ENCODE measurements at regions not wholly inside any gene's neighbourhood (a gene's known extent, or its start where the extent isn't known, plus 50 kb on each side); places are given as distances from the start of the nearest gene placed in this dataset.
"Not testable (repeated sequence)": the region's sequence is repeated elsewhere in the genome, so short reads cannot be mapped to it uniquely, and the experiment has no call there.

DNA sequence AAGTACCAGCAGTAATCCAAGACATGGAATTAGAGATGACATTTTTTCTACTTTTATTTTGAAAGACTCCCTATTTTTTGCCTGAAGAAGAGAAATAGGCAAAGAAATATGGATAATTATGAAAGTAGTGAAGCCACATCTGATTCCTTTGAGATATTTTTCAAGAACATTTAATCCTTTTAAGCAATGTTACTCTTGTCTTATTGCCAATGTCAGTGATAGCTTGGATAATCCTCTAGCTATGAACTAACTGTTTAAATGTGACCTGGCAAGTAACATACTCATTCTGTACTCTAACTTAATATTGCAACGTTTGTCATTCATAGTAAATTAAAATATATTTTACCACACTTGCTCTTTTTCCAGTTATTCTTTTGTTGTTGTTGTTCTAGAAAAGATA is 181.3 kb downstream of the VEGFC start:
- no peak for DNase-seq (ENCODE audit: low read depth)
- TF ChIP-seq, protein P1, sequence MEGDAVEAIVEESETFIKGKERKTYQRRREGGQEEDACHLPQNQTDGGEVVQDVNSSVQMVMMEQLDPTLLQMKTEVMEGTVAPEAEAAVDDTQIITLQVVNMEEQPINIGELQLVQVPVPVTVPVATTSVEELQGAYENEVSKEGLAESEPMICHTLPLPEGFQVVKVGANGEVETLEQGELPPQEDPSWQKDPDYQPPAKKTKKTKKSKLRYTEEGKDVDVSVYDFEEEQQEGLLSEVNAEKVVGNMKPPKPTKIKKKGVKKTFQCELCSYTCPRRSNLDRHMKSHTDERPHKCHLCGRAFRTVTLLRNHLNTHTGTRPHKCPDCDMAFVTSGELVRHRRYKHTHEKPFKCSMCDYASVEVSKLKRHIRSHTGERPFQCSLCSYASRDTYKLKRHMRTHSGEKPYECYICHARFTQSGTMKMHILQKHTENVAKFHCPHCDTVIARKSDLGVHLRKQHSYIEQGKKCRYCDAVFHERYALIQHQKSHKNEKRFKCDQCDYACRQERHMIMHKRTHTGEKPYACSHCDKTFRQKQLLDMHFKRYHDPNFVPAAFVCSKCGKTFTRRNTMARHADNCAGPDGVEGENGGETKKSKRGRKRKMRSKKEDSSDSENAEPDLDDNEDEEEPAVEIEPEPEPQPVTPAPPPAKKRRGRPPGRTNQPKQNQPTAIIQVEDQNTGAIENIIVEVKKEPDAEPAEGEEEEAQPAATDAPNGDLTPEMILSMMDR (conservative IDR thresholded peaks at IDR 0.05; ENCODE audit: low read depth, low read length), result no peak
- no peak overlapping the region for H3K4me3 ChIP-seq (ENCODE audit: low read depth, low read length)

DNA sequence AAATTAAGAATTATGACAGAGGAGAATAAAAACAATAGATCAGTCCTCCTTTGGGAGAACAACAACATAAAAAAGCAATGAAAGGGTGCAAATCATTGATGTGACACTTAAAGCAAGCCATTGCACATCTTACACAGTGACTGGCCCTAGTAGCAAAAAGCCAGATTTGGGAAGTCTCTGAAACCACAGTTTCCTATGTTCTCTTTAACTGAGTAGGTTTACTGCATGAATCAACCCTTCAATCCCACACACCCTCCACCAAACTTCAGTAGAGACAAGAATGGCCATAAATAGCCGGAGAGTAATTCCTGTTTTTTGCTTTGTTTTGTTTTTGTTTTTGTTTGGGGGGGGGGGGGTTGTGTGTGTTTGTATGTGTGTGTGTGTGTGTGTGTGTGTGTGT is 180.8 kb downstream of the VEGFC start:
- TF ChIP-seq, protein P1 (conservative IDR thresholded peaks at IDR 0.05; ENCODE audit: low read depth, low read length), result no peak
- DNase-seq (ENCODE audit: low read depth), result no peak
- no peak overlapping the region for H3K4me3 ChIP-seq (ENCODE audit: low read depth, low read length)

DNA sequence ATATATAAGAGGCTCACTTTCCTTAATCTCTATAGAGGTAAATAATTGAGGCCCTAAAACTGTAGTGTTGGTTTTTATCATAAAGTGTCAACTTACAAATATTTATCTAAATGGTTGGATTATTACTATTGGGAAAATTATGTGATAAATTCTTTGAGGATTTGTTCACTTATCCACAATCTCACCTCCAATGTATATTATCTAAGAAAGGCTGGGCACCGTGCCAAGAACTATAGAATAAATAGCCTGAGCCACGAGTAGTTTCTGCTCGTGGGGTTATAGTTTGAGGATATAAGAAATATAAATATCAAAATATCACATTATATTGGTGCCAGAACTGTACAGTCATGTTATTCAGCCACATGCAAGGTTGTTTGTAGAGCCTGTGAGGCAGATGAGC is 177.9 kb downstream of the VEGFC start:
- H3K4me3 ChIP-seq (ENCODE audit: low read depth, low read length), result no peak overlapping the region
- TF ChIP-seq, protein P1 (conservative IDR thresholded peaks at IDR 0.05; ENCODE audit: low read depth, low read length), result no peak
- peak; percentile 23 for DNase-seq (ENCODE audit: low read depth)

DNA sequence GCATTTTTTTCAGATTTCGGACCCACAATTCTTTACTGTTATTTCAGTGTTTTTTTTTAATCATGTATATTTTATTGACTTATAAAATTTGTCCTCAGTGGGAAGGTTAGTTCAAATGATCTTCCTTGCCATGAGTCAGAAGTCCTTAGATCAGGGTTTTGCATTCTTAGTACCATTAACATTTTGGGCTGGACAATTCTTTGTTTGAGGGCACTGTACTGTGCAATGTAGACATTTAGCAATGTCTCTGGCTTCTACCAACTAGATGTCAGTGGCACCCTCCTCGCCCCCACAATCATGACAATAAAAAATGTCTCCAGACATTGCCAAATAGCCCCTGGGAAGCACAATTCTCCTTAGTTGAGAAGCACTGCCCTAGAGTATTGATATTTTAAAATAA is 176.6 kb downstream of the VEGFC start:
- TF ChIP-seq, protein P1 (conservative IDR thresholded peaks at IDR 0.05; ENCODE audit: low read depth, low read length), result no peak
- H3K4me3 ChIP-seq (ENCODE audit: low read depth, low read length), result no peak overlapping the region
- no peak for DNase-seq (ENCODE audit: low read depth)

DNA sequence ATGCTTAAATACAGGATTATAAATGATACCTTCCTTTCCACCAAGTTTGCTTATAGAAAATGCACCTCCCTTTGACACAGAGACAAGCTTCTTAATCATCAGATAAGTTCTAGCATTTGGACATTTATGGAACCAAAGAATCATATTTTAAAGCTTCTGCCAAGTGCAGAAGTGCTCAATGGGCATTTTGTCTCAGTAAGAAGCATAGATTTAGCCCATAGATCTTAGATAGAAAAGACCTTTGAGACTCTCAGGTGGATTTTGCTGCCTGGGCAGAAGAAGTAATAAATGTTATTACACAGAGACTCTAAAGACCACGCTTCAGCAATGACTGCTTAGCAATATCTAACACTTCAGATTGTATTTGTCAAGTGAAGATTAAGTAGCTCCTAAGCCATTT is 174.6 kb downstream of the VEGFC start:
- no peak overlapping the region for H3K4me3 ChIP-seq (ENCODE audit: low read depth, low read length)
- DNase-seq (ENCODE audit: low read depth), result no peak

DNA sequence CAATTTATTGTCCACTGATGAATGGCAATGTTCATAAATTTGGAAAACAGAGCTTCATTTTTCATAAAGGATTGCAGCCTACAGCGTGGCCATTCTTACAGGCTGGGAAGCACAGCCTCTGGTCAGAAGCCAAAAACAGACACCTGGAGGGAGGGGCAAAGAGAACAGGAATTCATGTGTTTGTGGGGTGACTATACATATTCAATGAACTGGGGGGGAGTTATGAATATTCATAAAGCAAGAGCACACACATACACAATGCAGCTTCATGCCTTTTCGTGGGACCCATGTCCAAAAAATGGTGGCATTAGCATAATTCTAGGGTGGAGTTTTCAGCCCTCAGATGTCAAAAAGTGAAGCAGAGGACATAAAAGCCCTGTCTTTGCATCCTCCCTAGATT is 173.3 kb downstream of the VEGFC start:
- no peak for DNase-seq (ENCODE audit: low read depth)
- no peak overlapping the region for H3K4me3 ChIP-seq (ENCODE audit: low read depth, low read length)
- TF ChIP-seq, protein P1 (conservative IDR thresholded peaks at IDR 0.05; ENCODE audit: low read depth, low read length), result no peak

More for the DNA sequence above, 174.6 kb downstream of the VEGFC start:
- TF ChIP-seq, protein P1 (conservative IDR thresholded peaks at IDR 0.05; ENCODE audit: low read depth, low read length), result no peak

DNA sequence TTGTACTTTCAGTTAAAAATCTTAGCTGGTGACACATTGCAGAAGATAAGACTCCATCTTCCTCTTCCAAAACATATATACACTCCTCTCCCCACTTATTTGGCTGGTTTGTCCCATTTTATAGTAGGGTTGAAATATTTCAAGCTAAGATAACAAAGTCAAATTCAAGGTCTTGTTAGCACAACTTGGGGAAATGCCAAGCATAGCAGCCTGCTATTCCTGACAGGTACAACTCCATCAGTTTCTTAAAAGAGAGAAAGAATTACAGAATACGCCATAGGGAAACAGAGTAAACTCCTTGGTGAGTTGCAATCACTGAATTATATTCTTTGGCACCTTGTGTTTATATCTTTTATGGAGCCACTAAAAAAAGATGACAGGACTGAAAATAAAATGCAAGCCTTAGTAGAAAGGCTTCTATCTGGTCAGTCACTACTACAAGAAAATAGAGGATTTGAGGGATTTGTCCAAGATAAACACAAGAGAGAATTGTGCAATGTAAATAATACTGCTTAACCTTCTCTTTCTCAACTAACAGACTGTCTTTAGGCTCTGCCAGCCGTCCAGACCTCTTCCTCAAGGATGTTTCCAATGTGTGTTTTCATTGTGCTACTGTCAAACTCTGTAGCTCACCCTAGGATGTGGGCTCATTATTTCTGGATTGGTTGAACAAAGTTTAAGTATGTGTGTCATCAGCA is 170.3 kb downstream of the VEGFC start:
- peak; percentile 76 for DNase-seq (ENCODE audit: low read depth)
- TF ChIP-seq, protein P1 (conservative IDR thresholded peaks at IDR 0.05; ENCODE audit: low read depth, low read length), result no peak
- H3K4me3 ChIP-seq (ENCODE audit: low read depth, low read length), result no peak overlapping the region

DNA sequence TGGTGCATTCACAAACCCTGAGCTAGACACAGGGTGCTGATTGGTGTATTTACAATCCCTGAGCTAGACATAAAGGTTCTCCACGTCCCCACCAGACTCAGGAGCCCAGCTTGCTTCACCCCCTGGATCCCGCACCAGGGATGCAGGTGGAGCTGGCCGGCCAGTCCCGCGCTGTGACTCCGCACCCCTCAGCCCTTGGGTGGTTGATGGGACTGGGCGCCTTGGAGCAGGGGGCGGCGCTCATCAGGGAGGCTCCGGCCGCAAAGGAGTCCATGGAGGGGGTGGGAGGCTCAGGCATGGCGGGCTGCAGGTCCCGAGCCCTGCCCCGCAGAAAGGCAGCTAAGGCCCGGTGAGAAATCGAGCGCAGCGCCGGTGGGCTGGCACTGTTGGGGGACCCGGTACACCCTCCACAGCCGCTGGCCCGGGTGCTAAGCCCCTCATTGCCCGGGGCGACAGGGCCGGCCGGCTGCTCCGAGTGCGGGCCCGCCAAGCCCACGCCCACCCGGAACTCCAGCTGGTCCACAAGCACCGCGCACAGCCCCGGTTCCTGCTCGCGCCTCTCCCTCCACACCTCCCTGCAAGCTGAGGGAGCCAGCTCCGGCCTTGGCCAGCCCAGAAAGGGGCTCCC is 167.6 kb downstream of the VEGFC start:
- H3K4me3 ChIP-seq (ENCODE audit: low read depth, low read length); DNase-seq (ENCODE audit: low read depth): not testable (repeated sequence)

All from choroid plexus epithelial cell (primary cell).